HCT116 (cell line): ENCODE measurements at regions not wholly inside any gene's neighbourhood (a gene's known extent, or its start where the extent isn't known, plus 50 kb on each side); places are given as distances from the start of the nearest gene placed in this dataset.
"Not testable (repeated sequence)": the region's sequence is repeated elsewhere in the genome, so short reads cannot be mapped to it uniquely, and the experiment has no call there.

Experiments
- ATAC-seq: fragments of 200-7000 bp; cut with Tn5 transposase; 2 replicates; pipeline ENCODE4 v1.9.1; 2020; ENCODE audit warnings: mild to moderate bottlenecking, moderate library complexity
- BruUV-seq: library from RNA; stranded (reverse); fragments of 400-500 nt; replicated peaks from 2 replicates; lab custom pipeline; 2021; lab: Mats Ljungman, UMichigan
- CTCF ChIA-PET: fragments of 300-600 bp; sonication (Branson Sonifier 250); formaldehyde crosslinking; loops from one replicate; lab custom pipeline; 2021; ENCODE audit warnings: antibody characterized with exemption; lab: Charles Lee
- POLR2A ChIA-PET: fragments of 300-600, 350-600 bp; sonication (Branson Sonifier 250); formaldehyde crosslinking; loops from one replicate; lab custom pipeline; 2021; ENCODE audit warnings: antibody characterized with exemption; lab: Charles Lee
- RAD21 ChIA-PET, 2 experiments: fragments of 300-600 bp; sonication (Branson Sonifier 250); formaldehyde crosslinking; loops; one replicate each; lab custom pipeline; 2023; ENCODE audit warnings: low total read pairs in 2 of 2; ENCODE audit not compliant: uncharacterized antibody in 2 of 2, unreplicated experiment in 2 of 2, low non-redundant PET in 1 of 2; lab: Charles Lee
- DNase-seq: peaks from one replicate; pipeline ENCODE4 v3.0.0-alpha.2; 2010; ENCODE audit warnings: low read depth, low spot score
- H2AFZ ChIP-seq: fragments of 200-600 bp; shearing (Covaris generic), sonication (generic); 2 replicates; pipeline ENCODE4 v1.6.1; 2017; ENCODE audit warnings: low read depth, mixed run types, mixed read lengths, antibody characterized with exemption, low read length; ENCODE audit not compliant: poor library complexity, severe bottlenecking
- H3K27ac ChIP-seq: 2 replicates; pipeline ENCODE4 v1.5.1; 2012; ENCODE audit warnings: low read depth, low read length
- H3K27me3 ChIP-seq: fragments of 200-600 bp; sonication (generic); 2 replicates; pipeline ENCODE4 v1.6.1; 2016; ENCODE audit warnings: mixed run types, low read length, mixed read lengths; ENCODE audit not compliant: insufficient read depth
- H3K36me3 ChIP-seq, 2 experiments: fragments of 200-500 bp in 1 of 2; fragments of 200-600 bp in 1 of 2; sonication (Bioruptor generic) in 1 of 2; sonication (generic) in 1 of 2; 2 replicates each; pipeline versions ENCODE4 v1.5.1 to v1.6.1; 2014 to 2016; ENCODE audit warnings: low read length in 2 of 2, inconsistent platforms in 1 of 2, mixed read lengths in 1 of 2, mixed run types in 1 of 2; ENCODE audit not compliant: insufficient read depth in 2 of 2, control insufficient read depth in 1 of 2
- H3K4me1 ChIP-seq, 2 experiments: fragments of 200-600 bp in 1 of 2; sonication (generic) in 1 of 2; 2 replicates each; pipeline versions ENCODE4 v1.5.1 to v1.6.1; 2012 to 2017; ENCODE audit warnings: low read length in 2 of 2, inconsistent platforms in 1 of 2, mild to moderate bottlenecking in 1 of 2, mixed read lengths in 1 of 2, mixed run types in 1 of 2, moderate library complexity in 1 of 2; ENCODE audit not compliant: insufficient read depth in 2 of 2, control insufficient read depth in 1 of 2
- H3K4me2 ChIP-seq: fragments of 200-600 bp; sonication (generic); 2 replicates; pipeline ENCODE4 v1.6.1; 2017; ENCODE audit warnings: mixed run types, low read length, mixed read lengths
- H3K4me3 ChIP-seq, 2 experiments: fragments of 200-600 bp in 1 of 2; sonication (generic) in 1 of 2; replicated peaks in 1 of 2; 2 replicates each; pipeline ENCODE4 v1.5.1; 2011 to 2016; ENCODE audit warnings: low read length in 2 of 2, control low read depth in 1 of 2, low read depth in 1 of 2, mild to moderate bottlenecking in 1 of 2, mixed read lengths in 1 of 2, mixed run types in 1 of 2
- H3K79me2 ChIP-seq: fragments of 200-600 bp; sonication (generic); 2 replicates; pipeline ENCODE4 v1.6.1; 2017; ENCODE audit warnings: mild to moderate bottlenecking, mixed run types, low read length, moderate library complexity, mixed read lengths; ENCODE audit not compliant: insufficient read depth
- H3K9ac ChIP-seq: fragments of 200-600 bp; sonication (generic); 2 replicates; pipeline ENCODE4 v1.6.1; 2016; ENCODE audit warnings: low read length, mixed read lengths
- H3K9me2 ChIP-seq: fragments of 200-600 bp; sonication (generic), shearing (Covaris generic); 2 replicates; pipeline ENCODE4 v1.6.1; 2017; ENCODE audit warnings: mixed run types, mild to moderate bottlenecking, moderate library complexity; ENCODE audit not compliant: insufficient read depth
- H3K9me3 ChIP-seq, 2 experiments: fragments of 200-500 bp in 1 of 2; fragments of 200-600 bp in 1 of 2; sonication (Bioruptor generic) in 1 of 2; sonication (generic) in 1 of 2; 2 replicates each; pipeline ENCODE4 v1.6.1; 2014 to 2017; ENCODE audit warnings: low read length in 2 of 2, mixed read lengths in 2 of 2, inconsistent platforms in 1 of 2, low read depth in 1 of 2, mild to moderate bottlenecking in 1 of 2, mixed run types in 1 of 2, moderate library complexity in 1 of 2; ENCODE audit not compliant: control insufficient read depth in 1 of 2, insufficient read depth in 1 of 2
- H4K20me1 ChIP-seq: fragments of 200-600 bp; sonication (generic), shearing (Covaris generic); 2 replicates; pipeline ENCODE4 v1.6.1; 2017; ENCODE audit warnings: mixed run types, mild to moderate bottlenecking, moderate library complexity; ENCODE audit not compliant: insufficient read depth
- ATF3 ChIP-seq: IDR thresholded peaks from 2 replicates; pipeline ENCODE4 v1.6.1; 2012
- CEBPB ChIP-seq: IDR thresholded peaks from 2 replicates; pipeline ENCODE4 v1.6.1; 2012; ENCODE audit warnings: low read depth
- EZH2 ChIP-seq: fragments of 200-600 bp; sonication (generic); IDR thresholded peaks from 2 replicates; pipeline ENCODE4 v1.6.1; 2017; ENCODE audit warnings: antibody characterized with exemption, mixed run types
- FOSL1 ChIP-seq: IDR thresholded peaks from 2 replicates; pipeline ENCODE4 v1.6.1; 2012; ENCODE audit warnings: low read depth
- SRF ChIP-seq: IDR thresholded peaks from 2 replicates; pipeline ENCODE4 v1.6.1; 2012; ENCODE audit warnings: low read depth
- intact Hi-C: fragments of 100-400 bp; cut with micrococcal nuclease; formaldehyde crosslinking; loops from 2 replicates; pipeline ENCODE4 v1.10.0; 2022
- TF ChIP-seq, protein P1 (sequence below): IDR thresholded peaks from 2 replicates; pipeline ENCODE4 v1.6.1; 2012; ENCODE audit warnings: low read depth

DNA sequence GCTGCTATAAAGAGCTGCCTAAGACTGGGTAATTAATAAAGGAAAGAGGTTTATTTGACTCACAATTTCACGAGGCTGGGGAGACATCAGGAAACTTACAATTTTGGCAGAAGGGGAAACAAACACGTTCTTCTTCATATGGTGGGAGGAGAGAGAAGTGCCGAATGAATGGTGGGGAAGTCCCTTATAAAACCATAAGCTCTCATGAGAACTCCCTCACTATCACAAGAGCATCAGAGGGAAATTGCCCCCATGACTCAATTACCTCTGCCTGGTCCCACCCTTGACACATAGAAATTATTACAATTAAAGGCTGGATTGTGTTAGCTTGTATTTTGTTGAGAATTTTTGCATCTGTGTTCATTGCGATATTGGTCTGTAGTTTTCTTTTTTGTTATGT lies 460.5 kb upstream of the RAB6C start:
- Histone ChIP-seq H3K4me1 (no peaks in the 10 kb centered on the region), H3K36me3 (no peaks in the 10 kb centered on the region), H3K9ac (no peak overlapping the region), H3K4me3 (no peak overlapping the region), H3K4me2 (no peak overlapping the region), H2AFZ (no peak overlapping the region), H4K20me1 (no peaks in the 10 kb centered on the region), H3K79me2 (no peaks in the 10 kb centered on the region), H3K9me2 (no peaks in the 10 kb centered on the region), H3K9me3 (no peaks in the 10 kb centered on the region), H3K27me3 (peaks cover 23% of the 10 kb centered on the region), H3K27ac (no peak overlapping the region)
- POLR2A ChIA-PET: no interaction called here
- RAD21 ChIA-PET: no interaction called here
- ATAC-seq (no peak), DNase-seq (no peak)
- TF ChIP-seq SRF: no peak
- intact Hi-C loops: no loop called here
- CTCF ChIA-PET: no interaction called here
- BruUV-seq: no TSS peak

DNA sequence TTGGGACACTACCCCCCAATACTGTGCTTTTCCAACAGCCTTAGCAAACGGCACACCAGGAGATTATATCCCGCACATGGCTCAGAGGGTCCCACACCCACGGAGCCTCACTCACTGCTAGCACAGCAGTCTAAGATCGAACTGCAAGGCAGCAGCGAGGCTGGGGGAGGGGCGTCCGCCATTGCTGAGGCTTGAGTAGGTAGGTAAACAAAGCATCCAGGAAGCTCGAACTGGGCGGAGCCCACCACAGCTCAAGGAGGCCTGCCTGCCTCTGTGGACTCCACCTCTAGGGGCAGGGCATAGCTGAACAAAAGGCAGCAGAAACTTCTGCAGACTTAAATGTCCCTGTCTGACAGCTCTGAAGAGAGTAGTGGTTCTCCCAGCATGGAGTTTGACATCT lies 447.3 kb upstream of the RAB6C start:
- H3K4me2 ChIP-seq, DNase-seq, H3K4me1 ChIP-seq, H3K79me2 ChIP-seq, ATAC-seq, H2AFZ ChIP-seq, H3K27me3 ChIP-seq, RAD21 ChIA-PET, H3K9ac ChIP-seq, CTCF ChIA-PET, H3K9me2 ChIP-seq, BruUV-seq, H3K9me3 ChIP-seq, H3K4me3 ChIP-seq, H3K27ac ChIP-seq, H3K36me3 ChIP-seq, H4K20me1 ChIP-seq, intact Hi-C loops, POLR2A ChIA-PET: not testable (repeated sequence)

DNA sequence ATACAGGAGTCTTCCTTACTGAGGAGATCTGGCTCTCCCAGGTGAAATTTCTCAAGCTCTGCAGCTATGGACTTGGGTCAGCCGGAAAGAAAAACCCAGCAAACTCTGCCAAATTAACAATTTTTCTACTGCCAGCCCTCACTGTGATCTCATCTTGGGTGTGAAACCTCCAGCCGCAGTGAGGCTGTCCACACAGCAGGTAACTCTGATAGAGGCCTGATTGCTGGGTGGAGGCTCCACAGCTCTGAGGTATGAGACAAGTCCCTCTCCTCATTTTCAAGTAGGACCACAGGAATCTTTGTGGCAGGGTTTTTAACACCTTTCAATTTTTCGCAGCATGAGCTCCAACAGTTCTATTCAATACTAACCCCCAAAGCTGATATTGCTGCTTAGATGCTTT lies 430.6 kb upstream of the RAB6C start:
- H3K4me2 ChIP-seq: no peak overlapping the region
- no TSS peak for BruUV-seq
- intact Hi-C loops: no loop called here
- H3K4me1 ChIP-seq: no peaks in the 10 kb centered on the region
- H3K9ac ChIP-seq: no peak overlapping the region
- peaks cover 30% of the 10 kb centered on the region for H3K27me3 ChIP-seq
- DNase-seq: no peak
- no peak for ATAC-seq
- TF ChIP-seq ATF3 (no peak), FOSL1 (no peak), EZH2 (no peak), SRF (no peak), CEBPB (no peak)
- TF ChIP-seq, protein P1, sequence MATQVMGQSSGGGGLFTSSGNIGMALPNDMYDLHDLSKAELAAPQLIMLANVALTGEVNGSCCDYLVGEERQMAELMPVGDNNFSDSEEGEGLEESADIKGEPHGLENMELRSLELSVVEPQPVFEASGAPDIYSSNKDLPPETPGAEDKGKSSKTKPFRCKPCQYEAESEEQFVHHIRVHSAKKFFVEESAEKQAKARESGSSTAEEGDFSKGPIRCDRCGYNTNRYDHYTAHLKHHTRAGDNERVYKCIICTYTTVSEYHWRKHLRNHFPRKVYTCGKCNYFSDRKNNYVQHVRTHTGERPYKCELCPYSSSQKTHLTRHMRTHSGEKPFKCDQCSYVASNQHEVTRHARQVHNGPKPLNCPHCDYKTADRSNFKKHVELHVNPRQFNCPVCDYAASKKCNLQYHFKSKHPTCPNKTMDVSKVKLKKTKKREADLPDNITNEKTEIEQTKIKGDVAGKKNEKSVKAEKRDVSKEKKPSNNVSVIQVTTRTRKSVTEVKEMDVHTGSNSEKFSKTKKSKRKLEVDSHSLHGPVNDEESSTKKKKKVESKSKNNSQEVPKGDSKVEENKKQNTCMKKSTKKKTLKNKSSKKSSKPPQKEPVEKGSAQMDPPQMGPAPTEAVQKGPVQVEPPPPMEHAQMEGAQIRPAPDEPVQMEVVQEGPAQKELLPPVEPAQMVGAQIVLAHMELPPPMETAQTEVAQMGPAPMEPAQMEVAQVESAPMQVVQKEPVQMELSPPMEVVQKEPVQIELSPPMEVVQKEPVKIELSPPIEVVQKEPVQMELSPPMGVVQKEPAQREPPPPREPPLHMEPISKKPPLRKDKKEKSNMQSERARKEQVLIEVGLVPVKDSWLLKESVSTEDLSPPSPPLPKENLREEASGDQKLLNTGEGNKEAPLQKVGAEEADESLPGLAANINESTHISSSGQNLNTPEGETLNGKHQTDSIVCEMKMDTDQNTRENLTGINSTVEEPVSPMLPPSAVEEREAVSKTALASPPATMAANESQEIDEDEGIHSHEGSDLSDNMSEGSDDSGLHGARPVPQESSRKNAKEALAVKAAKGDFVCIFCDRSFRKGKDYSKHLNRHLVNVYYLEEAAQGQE: no peak
- CTCF ChIA-PET: no interaction called here
- H3K4me3 ChIP-seq: no peak overlapping the region
- no peak overlapping the region for H3K27ac ChIP-seq
- POLR2A ChIA-PET: no interaction called here
- no peaks in the 10 kb centered on the region for H3K9me3 ChIP-seq
- H3K36me3 ChIP-seq: no peaks in the 10 kb centered on the region
- no peaks in the 10 kb centered on the region for H4K20me1 ChIP-seq
- RAD21 ChIA-PET: no interaction called here
- no peaks in the 10 kb centered on the region for H3K9me2 ChIP-seq
- no peaks in the 10 kb centered on the region for H3K79me2 ChIP-seq
- H2AFZ ChIP-seq: no peak overlapping the region
